HG03457 (cell line): ENCODE measurements at regions not wholly inside any gene's neighbourhood (a gene's known extent, or its start where the extent isn't known, plus 50 kb on each side); places are given as distances from the start of the nearest gene placed in this dataset.
"Not testable (repeated sequence)": the region's sequence is repeated elsewhere in the genome, so short reads cannot be mapped to it uniquely, and the experiment has no call there.

Experiments used
- ATAC-seq: cut with Tn5 transposase; IDR thresholded peaks from one replicate; pipeline ENCODE4 v1.9.1; 2021; ENCODE audit warnings: moderate number of reproducible peaks; ENCODE audit not compliant: unreplicated experiment

- ATAC-seq: not testable (repeated sequence)
Measured at GRCh38 chr1:121001090-121001726, 111.6 kb downstream of the PPIAL4A start.

GRCh38 chr1:121003230-121003629 lies 113.7 kb downstream of the PPIAL4A start:
- not testable (repeated sequence) for ATAC-seq

GRCh38 chr1:121006826-121007225 lies 117.3 kb downstream of the PPIAL4A start:
- ATAC-seq: not testable (repeated sequence)

GRCh38 chr1:121007755-121008154 lies 118.2 kb downstream of the PPIAL4A start:
- ATAC-seq: not testable (repeated sequence)

- ATAC-seq: not testable (repeated sequence)
Measured at GRCh38 chr1:121008512-121009215, 119.1 kb downstream of the PPIAL4A start.

GRCh38 chr1:121009216-121010057 lies 119.9 kb downstream of the PPIAL4A start:
- ATAC-seq: not testable (repeated sequence)

GRCh38 chr1:121010141-121010540 lies 120.6 kb downstream of the PPIAL4A start:
- ATAC-seq: not testable (repeated sequence)

GRCh38 chr1:121013181-121013580 lies 123.6 kb downstream of the PPIAL4A start:
- ATAC-seq: not testable (repeated sequence)

GRCh38 chr1:121016182-121017028 lies 126.8 kb downstream of the PPIAL4A start:
- ATAC-seq: not testable (repeated sequence)

GRCh38 chr1:121019715-121020349 lies 130.3 kb downstream of the PPIAL4A start:
- ATAC-seq: not testable (repeated sequence)

GRCh38 chr1:121020350-121021236 lies 131.0 kb downstream of the PPIAL4A start:
- not testable (repeated sequence) for ATAC-seq

GRCh38 chr1:121021716-121022115 lies 132.1 kb downstream of the PPIAL4A start:
- not testable (repeated sequence) for ATAC-seq

GRCh38 chr1:121032878-121033494 lies 143.4 kb downstream of the PPIAL4A start:
- not testable (repeated sequence) for ATAC-seq

- ATAC-seq: not testable (repeated sequence)
Measured at GRCh38 chr1:121036792-121037191, 147.2 kb downstream of the PPIAL4A start.

GRCh38 chr1:121040974-121041373 lies 143.2 kb downstream of the FAM72B start:
- ATAC-seq: not testable (repeated sequence)

GRCh38 chr1:121041497-121041896 lies 142.6 kb downstream of the FAM72B start:
- not testable (repeated sequence) for ATAC-seq

GRCh38 chr1:121042882-121043281 lies 141.3 kb downstream of the FAM72B start:
- not testable (repeated sequence) for ATAC-seq

- not testable (repeated sequence) for ATAC-seq
Measured at GRCh38 chr1:121048293-121048752, 135.8 kb downstream of the FAM72B start.
